ENCODE measurements at regions not wholly inside any gene's neighbourhood (a gene's known extent, or its start where the extent isn't known, plus 50 kb on each side); places are given as distances from the start of the nearest gene placed in this dataset.
"Not testable (repeated sequence)": the region's sequence is repeated elsewhere in the genome, so short reads cannot be mapped to it uniquely, and the experiment has no call there.

DNA sequence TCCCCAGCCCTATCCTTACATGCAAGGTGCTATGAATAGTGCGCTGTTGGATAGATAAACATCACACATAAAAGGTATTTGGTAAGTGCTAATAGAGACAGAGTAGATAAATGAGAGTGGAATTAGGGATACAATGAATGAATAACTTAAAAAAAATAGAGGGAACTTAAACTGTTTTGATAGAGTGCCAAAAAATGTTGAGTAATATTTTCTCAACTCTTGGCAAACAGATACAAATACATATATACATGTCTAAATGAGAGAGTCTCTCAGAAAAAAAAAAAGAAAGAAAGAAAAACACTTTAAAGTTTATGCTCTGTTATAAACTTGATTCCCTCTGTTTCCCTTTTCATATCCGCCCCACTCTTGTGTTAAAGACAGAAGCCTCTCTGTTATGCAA is 667.4 kb downstream of the ROBO2 start:
- no peak overlapping the region for H3K4me3 ChIP-seq (replicated peaks in 1 of 2; ENCODE audit: low read depth in 2 of 2, low read length in 2 of 2)
- DNase-seq (ENCODE audit: low read depth in 2 of 2), result peak; percentile 5 to 6
- TF ChIP-seq, protein P1, sequence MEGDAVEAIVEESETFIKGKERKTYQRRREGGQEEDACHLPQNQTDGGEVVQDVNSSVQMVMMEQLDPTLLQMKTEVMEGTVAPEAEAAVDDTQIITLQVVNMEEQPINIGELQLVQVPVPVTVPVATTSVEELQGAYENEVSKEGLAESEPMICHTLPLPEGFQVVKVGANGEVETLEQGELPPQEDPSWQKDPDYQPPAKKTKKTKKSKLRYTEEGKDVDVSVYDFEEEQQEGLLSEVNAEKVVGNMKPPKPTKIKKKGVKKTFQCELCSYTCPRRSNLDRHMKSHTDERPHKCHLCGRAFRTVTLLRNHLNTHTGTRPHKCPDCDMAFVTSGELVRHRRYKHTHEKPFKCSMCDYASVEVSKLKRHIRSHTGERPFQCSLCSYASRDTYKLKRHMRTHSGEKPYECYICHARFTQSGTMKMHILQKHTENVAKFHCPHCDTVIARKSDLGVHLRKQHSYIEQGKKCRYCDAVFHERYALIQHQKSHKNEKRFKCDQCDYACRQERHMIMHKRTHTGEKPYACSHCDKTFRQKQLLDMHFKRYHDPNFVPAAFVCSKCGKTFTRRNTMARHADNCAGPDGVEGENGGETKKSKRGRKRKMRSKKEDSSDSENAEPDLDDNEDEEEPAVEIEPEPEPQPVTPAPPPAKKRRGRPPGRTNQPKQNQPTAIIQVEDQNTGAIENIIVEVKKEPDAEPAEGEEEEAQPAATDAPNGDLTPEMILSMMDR (IDR thresholded peaks at IDR 0.05; ENCODE audit: low read depth, low read length), result no peak

DNA sequence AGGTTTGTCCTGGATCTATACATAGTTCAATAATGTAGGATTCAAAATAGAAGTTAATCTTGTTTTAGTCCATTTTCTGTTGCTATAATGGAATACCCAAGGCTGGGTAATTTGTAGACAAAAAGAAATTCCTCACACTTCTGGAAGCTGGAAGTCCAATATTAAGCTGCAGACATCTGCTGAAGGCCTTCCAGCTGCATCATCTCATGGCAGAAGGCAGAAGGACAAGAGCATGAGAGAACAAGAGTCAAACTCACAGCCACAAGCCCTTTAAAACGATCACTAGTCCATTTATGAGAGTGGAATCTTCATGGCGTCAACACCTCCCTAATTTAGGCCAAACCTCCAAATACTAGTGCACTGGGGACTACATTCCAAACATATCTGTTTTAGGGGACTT is 669.3 kb downstream of the ROBO2 start:
- H3K4me3 ChIP-seq (replicated peaks in 1 of 2; ENCODE audit: low read depth in 2 of 2, low read length in 2 of 2), result no peak overlapping the region
- TF ChIP-seq, protein P1 (IDR thresholded peaks at IDR 0.05; ENCODE audit: low read depth, low read length), result no peak
- DNase-seq (ENCODE audit: low read depth in 2 of 2), result no peak

DNA sequence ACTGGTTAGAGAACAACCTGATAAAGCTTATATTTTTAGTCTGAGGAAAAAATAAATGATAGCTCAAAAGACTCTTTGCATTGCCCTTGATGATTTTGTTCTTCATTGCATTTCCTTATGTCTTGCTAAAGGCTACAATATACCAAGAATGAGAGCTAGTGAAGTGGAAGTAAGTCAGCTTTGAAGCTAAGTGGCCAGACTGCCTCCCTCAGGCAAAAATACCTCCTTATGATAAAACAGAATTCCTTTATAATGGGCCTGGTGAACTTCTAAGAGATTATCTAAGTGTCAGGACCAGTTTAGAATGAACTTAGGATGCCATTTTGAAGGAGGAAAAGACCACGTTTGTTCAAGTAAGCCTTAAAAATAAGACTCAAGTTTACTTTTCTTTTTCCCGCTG is 678.4 kb downstream of the ROBO2 start:
- TF ChIP-seq, protein P1 (IDR thresholded peaks at IDR 0.05; ENCODE audit: low read depth, low read length), result no peak
- H3K4me3 ChIP-seq (replicated peaks in 1 of 2; ENCODE audit: low read depth in 2 of 2, low read length in 2 of 2), result no peak overlapping the region
- DNase-seq (ENCODE audit: low read depth in 2 of 2), result no peak

DNA sequence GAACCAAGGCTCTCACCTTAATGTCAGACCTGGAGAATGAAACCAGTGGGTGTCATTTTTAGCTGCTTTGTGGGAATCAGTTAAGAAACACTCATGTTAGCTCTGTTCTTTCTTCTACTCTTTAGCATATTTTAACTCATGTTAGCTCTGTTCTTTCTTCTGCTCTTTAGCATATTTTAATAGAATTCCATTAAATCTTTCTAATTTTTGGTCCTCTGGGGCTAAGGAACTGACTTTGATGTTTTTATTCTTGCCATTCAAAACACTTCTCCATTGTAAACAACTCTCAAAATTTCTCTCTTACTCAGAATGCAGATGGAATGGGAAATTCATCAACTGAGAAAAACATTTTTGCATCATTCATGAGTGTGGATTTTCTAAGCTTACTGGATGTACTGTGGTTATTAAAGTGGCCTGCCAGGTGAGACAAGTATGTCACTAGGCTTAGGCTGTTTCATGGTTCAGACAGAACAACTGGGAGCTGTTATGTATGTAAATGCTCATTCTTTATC is 680.6 kb downstream of the ROBO2 start:
- no peak overlapping the region for H3K4me3 ChIP-seq (replicated peaks in 1 of 2; ENCODE audit: low read depth in 2 of 2, low read length in 2 of 2)
- TF ChIP-seq, protein P1 (IDR thresholded peaks at IDR 0.05; ENCODE audit: low read depth, low read length), result no peak
- DNase-seq (ENCODE audit: low read depth in 2 of 2), result no peak

DNA sequence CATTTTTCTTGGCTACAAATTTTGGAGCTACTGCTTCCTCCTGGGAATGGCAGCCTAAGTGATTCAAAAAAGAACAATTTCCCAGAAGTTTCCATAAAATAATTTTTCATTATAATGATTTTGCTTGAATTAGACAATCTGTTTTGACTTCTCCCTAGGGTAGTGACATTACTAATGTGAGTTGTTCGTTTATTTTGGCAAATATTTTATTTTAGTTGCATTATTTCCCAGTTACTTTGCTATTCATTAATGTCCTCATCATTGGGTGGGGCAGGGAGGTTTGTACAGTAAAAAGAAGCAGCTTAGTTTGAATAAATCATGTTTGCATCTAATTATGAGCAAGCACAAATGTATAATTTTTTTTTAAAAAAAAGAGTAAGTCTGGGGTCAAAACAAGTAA is 686.6 kb downstream of the ROBO2 start:
- H3K4me3 ChIP-seq (replicated peaks in 1 of 2; ENCODE audit: low read depth in 2 of 2, low read length in 2 of 2), result no peak overlapping the region
- TF ChIP-seq, protein P1 (IDR thresholded peaks at IDR 0.05; ENCODE audit: low read depth, low read length), result no peak
- DNase-seq (ENCODE audit: low read depth in 2 of 2), result peak in 1 of 2 donors; percentile 2

DNA sequence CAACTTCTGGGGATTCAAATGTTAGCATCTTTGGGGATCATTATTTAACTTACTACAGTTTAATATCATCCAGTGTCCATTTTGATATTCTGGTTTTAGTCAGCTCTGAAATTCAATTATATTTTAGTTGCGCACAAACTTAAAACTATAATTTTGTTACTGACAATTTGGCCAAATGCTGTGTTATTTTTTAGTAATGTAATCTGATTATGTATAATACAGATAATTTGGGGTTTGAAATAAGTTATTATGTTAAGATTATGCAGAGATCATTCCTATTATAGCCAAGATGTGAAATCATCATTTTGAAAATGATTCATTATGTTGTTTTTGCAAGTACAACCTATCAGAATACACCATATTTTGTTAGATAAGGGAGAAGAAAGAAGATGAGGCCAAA is 706.1 kb downstream of the ROBO2 start:
- no peak for DNase-seq (ENCODE audit: low read depth in 2 of 2)
- TF ChIP-seq, protein P1 (IDR thresholded peaks at IDR 0.05; ENCODE audit: low read depth, low read length), result no peak
- H3K4me3 ChIP-seq (replicated peaks in 1 of 2; ENCODE audit: low read depth in 2 of 2, low read length in 2 of 2), result no peak overlapping the region

DNA sequence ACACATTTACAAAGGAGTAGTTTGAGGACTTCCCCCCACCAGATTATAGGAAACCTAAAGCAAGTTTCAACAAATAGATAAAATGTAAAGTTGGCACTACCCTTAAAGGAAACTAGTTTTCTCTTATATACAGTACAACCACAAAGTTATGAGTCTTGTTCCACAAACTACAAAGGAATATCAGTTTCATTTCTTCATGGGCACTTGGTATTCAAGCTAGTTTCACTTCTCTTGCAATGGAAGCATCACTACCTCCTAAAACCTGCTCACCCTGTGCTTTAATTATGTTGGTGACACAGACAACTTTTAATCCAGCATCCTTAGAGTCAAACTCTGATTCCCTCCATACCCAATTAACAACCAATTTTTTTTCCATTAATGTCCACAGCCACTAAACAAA is 707.0 kb downstream of the ROBO2 start:
- no peak for DNase-seq (ENCODE audit: low read depth in 2 of 2)
- H3K4me3 ChIP-seq (replicated peaks in 1 of 2; ENCODE audit: low read depth in 2 of 2, low read length in 2 of 2), result no peak overlapping the region
- TF ChIP-seq, protein P1 (IDR thresholded peaks at IDR 0.05; ENCODE audit: low read depth, low read length), result no peak

DNA sequence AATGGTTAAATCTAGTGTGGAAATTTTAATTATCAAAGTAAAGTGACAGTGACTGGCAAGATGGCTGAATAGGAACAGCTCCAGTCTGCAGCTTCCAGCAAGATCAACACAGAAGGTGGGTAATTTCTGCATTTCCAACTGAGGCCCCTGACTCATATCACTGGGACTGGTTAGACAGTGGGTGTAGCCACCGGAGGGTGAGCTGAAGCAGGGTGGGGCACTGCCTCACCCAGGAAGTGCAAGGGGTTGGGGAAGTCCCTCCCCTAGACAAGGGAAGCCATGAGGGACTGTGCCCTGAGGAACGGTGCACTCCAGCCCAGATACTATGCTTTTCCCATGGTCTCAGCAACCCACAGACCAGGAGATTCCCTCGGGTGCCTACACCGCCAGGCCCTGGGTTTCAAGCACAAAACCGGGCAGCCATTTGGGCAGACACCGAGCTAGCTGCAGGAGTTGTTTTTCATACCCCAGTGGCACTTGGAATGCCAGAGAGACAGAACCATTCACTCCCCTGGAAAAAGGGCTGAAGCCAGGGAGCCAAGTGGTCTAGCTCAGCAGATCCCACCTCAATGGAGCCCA is 716.6 kb downstream of the ROBO2 start:
- H3K4me3 ChIP-seq (replicated peaks in 1 of 2; ENCODE audit: low read depth in 2 of 2, low read length in 2 of 2); DNase-seq (ENCODE audit: low read depth in 2 of 2): not testable (repeated sequence)

Measured in cardiac fibroblast (primary cell).